ENCODE measurements at regions not wholly inside any gene's neighbourhood (a gene's known extent, or its start where the extent isn't known, plus 50 kb on each side); places are given as distances from the start of the nearest gene placed in this dataset.

DNA sequence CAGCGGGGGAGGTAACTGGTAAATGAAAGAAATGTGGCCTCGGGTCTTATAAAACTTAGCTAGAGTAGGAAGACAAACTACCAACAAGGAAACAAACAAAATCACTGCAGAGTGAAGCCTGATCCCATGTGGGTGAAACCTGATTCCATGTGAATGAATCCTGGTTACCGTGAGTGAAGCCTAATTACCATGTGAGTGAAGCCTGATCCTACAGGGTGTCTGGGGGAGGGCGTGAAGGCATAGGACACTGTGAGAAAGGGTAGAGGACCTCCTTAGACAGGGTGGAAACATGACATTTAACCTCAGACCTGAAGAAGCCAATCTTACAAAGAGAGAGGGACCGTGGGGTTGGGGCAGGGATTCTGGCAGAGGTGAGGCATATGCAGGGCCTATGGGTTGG lies 106.2 kb upstream of the USP47 start:
- ATAC-seq, result no peak
- TF ChIP-seq, protein P1, sequence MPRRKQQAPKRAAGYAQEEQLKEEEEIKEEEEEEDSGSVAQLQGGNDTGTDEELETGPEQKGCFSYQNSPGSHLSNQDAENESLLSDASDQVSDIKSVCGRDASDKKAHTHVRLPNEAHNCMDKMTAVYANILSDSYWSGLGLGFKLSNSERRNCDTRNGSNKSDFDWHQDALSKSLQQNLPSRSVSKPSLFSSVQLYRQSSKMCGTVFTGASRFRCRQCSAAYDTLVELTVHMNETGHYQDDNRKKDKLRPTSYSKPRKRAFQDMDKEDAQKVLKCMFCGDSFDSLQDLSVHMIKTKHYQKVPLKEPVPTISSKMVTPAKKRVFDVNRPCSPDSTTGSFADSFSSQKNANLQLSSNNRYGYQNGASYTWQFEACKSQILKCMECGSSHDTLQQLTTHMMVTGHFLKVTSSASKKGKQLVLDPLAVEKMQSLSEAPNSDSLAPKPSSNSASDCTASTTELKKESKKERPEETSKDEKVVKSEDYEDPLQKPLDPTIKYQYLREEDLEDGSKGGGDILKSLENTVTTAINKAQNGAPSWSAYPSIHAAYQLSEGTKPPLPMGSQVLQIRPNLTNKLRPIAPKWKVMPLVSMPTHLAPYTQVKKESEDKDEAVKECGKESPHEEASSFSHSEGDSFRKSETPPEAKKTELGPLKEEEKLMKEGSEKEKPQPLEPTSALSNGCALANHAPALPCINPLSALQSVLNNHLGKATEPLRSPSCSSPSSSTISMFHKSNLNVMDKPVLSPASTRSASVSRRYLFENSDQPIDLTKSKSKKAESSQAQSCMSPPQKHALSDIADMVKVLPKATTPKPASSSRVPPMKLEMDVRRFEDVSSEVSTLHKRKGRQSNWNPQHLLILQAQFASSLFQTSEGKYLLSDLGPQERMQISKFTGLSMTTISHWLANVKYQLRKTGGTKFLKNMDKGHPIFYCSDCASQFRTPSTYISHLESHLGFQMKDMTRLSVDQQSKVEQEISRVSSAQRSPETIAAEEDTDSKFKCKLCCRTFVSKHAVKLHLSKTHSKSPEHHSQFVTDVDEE (CRISPR knock-in tag; IDR thresholded peaks at IDR 0.05), result no peak
- TF ChIP-seq PPARA (CRISPR knock-in tag; IDR thresholded peaks at IDR 0.05; ENCODE audit: borderline replicate concordance), result no peak
- no peak for TF ChIP-seq ZNF70 (CRISPR knock-in tag; IDR thresholded peaks at IDR 0.05)
- no peak for TF ChIP-seq TCF4 (CRISPR knock-in tag; IDR thresholded peaks at IDR 0.05; ENCODE audit: borderline replicate concordance)
- no peak for TF ChIP-seq ZNF565 (CRISPR knock-in tag; conservative IDR thresholded peaks at IDR 0.05; ENCODE audit: low read depth)
- no peak for TF ChIP-seq ISL1 (CRISPR knock-in tag; IDR thresholded peaks at IDR 0.05)
- TF ChIP-seq SNAI2 (CRISPR knock-in tag; IDR thresholded peaks at IDR 0.05), result no peak
- no peak for TF ChIP-seq TOX (CRISPR knock-in tag; IDR thresholded peaks at IDR 0.05; ENCODE audit: borderline replicate concordance)
- no peak for TF ChIP-seq RARB (CRISPR knock-in tag; IDR thresholded peaks at IDR 0.05)
- TF ChIP-seq ZFP30 (CRISPR knock-in tag; IDR thresholded peaks at IDR 0.05), result no peak
- TF ChIP-seq ZFP3 (CRISPR knock-in tag; IDR thresholded peaks at IDR 0.05), result no peak
- TF ChIP-seq, protein P2, sequence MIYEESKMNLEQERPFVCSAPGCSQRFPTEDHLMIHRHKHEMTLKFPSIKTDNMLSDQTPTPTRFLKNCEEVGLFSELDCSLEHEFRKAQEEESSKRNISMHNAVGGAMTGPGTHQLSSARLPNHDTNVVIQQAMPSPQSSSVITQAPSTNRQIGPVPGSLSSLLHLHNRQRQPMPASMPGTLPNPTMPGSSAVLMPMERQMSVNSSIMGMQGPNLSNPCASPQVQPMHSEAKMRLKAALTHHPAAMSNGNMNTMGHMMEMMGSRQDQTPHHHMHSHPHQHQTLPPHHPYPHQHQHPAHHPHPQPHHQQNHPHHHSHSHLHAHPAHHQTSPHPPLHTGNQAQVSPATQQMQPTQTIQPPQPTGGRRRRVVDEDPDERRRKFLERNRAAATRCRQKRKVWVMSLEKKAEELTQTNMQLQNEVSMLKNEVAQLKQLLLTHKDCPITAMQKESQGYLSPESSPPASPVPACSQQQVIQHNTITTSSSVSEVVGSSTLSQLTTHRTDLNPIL (CRISPR knock-in tag; IDR thresholded peaks at IDR 0.05; ENCODE audit: low read depth), result no peak
- no peak for TF ChIP-seq ESRRG (CRISPR knock-in tag; IDR thresholded peaks at IDR 0.05)
- no peak for TF ChIP-seq OSR1 (CRISPR knock-in tag; IDR thresholded peaks at IDR 0.05)

DNA sequence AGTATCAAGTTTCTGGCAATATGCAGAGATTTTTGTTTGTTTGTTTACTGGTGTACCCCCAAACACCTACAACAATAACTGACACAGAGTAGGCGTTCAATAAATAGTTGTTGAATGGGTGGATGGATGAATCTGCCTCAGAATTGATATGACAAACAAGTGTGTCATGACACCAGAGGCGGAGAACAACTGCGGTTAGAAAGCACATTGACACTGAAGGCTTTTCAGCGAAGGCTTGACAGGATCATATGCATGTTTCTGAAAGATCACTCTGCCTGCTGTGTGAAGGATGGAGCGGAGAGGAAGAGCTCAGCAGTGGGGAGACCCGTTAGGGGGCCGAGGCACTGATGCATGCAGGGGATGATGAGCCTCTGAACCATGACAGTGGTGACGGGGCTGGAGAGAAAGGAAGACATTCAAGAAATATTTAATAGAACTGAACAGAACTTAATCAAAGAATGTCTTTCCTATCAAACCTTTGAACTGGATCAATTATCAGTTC lies 108.5 kb upstream of the USP47 start:
- TF ChIP-seq ISL1 (CRISPR knock-in tag; IDR thresholded peaks at IDR 0.05), result no peak
- TF ChIP-seq ZNF70 (CRISPR knock-in tag; IDR thresholded peaks at IDR 0.05), result no peak
- TF ChIP-seq, protein P2 (CRISPR knock-in tag; IDR thresholded peaks at IDR 0.05; ENCODE audit: low read depth), result no peak
- TF ChIP-seq, protein P3, sequence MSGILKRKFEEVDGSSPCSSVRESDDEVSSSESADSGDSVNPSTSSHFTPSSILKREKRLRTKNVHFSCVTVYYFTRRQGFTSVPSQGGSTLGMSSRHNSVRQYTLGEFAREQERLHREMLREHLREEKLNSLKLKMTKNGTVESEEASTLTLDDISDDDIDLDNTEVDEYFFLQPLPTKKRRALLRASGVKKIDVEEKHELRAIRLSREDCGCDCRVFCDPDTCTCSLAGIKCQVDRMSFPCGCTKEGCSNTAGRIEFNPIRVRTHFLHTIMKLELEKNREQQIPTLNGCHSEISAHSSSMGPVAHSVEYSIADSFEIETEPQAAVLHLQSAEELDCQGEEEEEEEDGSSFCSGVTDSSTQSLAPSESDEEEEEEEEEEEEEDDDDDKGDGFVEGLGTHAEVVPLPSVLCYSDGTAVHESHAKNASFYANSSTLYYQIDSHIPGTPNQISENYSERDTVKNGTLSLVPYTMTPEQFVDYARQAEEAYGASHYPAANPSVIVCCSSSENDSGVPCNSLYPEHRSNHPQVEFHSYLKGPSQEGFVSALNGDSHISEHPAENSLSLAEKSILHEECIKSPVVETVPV (CRISPR knock-in tag; IDR thresholded peaks at IDR 0.05), result no peak
- TF ChIP-seq ZNF8 (CRISPR knock-in tag; IDR thresholded peaks at IDR 0.05), result no peak
- no peak for TF ChIP-seq ZFP30 (CRISPR knock-in tag; IDR thresholded peaks at IDR 0.05)
- TF ChIP-seq, protein P1 (CRISPR knock-in tag; IDR thresholded peaks at IDR 0.05), result no peak
- no peak for TF ChIP-seq TOX (CRISPR knock-in tag; IDR thresholded peaks at IDR 0.05; ENCODE audit: borderline replicate concordance)
- no peak for TF ChIP-seq TCF4 (CRISPR knock-in tag; IDR thresholded peaks at IDR 0.05; ENCODE audit: borderline replicate concordance)
- TF ChIP-seq, protein P4, sequence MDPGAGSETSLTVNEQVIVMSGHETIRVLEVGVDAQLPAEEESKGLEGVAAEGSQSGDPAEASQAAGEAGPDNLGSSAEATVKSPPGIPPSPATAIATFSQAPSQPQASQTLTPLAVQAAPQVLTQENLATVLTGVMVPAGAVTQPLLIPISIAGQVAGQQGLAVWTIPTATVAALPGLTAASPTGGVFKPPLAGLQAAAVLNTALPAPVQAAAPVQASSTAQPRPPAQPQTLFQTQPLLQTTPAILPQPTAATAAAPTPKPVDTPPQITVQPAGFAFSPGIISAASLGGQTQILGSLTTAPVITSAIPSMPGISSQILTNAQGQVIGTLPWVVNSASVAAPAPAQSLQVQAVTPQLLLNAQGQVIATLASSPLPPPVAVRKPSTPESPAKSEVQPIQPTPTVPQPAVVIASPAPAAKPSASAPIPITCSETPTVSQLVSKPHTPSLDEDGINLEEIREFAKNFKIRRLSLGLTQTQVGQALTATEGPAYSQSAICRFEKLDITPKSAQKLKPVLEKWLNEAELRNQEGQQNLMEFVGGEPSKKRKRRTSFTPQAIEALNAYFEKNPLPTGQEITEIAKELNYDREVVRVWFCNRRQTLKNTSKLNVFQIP (CRISPR knock-in tag; IDR thresholded peaks at IDR 0.05; ENCODE audit: borderline replicate concordance, low read depth), result no peak
- no peak for TF ChIP-seq ZFP3 (CRISPR knock-in tag; IDR thresholded peaks at IDR 0.05)
- no peak for ATAC-seq

DNA sequence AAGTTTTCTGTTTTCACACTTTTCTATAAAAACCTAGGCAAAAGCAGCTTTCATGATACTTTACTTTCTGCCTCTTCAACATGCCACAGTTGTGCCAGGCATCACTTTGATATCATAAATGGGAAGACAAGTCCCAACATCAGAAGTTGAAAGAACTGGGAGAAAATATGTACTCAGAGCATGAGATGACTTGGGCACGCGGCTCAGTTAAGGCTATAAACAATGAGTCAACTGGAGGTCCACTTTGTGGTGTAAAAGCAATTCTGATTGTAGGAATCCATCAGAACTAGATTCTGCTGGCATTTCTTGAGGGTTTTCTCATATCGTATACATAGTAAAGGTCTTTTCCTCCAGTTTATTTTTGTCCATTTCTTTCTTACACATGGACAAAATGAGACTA lies 109.7 kb upstream of the USP47 start:
- no peak for ATAC-seq
- TF ChIP-seq RARB (CRISPR knock-in tag; IDR thresholded peaks at IDR 0.05) (no peak), ZC3H10 (CRISPR knock-in tag; IDR thresholded peaks at IDR 0.05) (no peak), TOX (CRISPR knock-in tag; IDR thresholded peaks at IDR 0.05; ENCODE audit: borderline replicate concordance) (no peak), ISL1 (CRISPR knock-in tag; IDR thresholded peaks at IDR 0.05) (no peak), ZFP30 (CRISPR knock-in tag; IDR thresholded peaks at IDR 0.05) (no peak)
- TF ChIP-seq, protein P2 (CRISPR knock-in tag; IDR thresholded peaks at IDR 0.05; ENCODE audit: low read depth), result no peak
- TF ChIP-seq, protein P1 (CRISPR knock-in tag; IDR thresholded peaks at IDR 0.05), result no peak
